NCI-H2029 treated with DMSO at 0.1 percent for 48 hours (cell line): ENCODE measurements at regions not wholly inside any gene's neighbourhood (a gene's known extent, or its start where the extent isn't known, plus 50 kb on each side); places are given as distances from the start of the nearest gene placed in this dataset.
"Not testable (repeated sequence)": the region's sequence is repeated elsewhere in the genome, so short reads cannot be mapped to it uniquely, and the experiment has no call there.

Experiments used
- DNase-seq: peaks from one replicate; lab custom pipeline; 2025; lab: John Stamatoyannopoulos, UW

DNA sequence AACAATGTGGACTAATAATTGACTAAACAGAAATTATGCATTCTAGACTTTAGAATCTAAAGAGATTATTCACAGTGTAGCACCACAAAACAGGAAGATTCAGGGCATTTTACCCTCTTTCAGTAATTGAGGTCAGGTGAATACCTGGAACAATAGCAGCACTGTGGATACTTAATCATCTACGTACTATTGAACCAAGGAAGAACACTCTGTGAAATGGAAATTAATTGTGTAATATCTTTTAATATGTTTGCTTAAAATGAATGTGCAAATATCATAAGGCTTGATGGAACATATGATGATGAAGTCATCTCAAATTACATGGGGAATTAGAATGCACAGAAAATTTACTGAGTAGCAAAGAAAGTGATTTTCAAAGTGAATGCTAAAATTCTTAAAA, 68.5 kb upstream of the MAP9 start:
- no peak for DNase-seq

DNA sequence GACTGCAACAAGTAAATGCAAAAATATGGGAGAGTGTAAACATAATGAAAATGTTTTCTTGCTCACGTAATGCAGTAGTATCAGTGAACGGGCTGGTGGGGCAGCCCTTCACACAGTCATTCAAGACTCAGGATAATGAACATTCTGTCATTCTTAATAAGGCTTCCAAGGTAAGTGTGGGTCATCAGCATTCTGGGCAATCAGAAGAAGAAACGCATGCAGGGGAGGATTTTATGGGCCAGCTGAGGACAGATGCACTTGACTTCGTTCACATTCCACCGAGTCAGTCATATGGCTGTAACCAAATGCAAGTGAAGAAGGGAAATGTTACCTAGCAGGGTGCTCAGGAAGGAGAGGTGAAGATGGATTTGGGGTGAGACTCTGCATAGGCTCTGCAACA, 68.0 kb upstream of the MAP9 start:
- DNase-seq: no peak

DNA sequence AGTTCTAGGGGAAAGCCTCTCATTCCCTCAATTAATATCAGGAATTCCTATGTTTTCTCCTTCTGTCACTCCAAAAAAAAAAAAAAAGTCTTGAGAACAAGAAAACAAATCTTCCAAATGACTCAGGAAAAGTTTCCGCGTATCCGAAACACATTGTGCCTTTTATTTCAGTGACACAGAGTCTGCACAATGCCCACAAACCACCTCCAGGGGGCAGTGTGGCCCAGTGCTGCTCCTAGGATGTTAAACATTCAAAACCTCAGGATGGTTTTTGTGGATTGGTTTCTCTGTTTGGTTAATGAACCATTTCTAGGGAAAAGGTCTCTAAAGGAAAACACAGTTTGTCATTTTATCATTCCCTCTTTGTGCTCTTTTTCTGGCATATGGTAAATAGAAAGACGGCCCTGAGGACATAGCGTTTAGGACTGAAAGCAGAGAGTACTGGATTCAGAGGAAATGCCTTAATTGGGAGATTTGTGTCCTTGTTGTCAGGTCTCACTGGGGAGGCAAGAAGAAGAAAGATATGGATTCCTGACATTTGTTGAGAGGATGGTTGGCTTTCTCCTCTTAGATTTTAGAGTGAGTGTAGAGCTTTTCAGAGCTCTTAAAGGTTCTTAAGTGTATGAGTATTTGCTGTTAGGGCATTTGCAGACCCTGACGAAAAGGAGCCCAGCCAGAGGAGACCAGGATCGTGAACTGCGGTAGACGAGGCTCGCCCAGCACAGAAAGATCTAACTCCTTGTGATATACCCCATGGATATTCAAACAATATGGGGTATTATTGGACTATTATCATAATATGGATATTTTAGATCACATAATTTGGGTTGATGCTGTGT, 65.7 kb upstream of the MAP9 start:
- DNase-seq: peak; percentile 17

DNA sequence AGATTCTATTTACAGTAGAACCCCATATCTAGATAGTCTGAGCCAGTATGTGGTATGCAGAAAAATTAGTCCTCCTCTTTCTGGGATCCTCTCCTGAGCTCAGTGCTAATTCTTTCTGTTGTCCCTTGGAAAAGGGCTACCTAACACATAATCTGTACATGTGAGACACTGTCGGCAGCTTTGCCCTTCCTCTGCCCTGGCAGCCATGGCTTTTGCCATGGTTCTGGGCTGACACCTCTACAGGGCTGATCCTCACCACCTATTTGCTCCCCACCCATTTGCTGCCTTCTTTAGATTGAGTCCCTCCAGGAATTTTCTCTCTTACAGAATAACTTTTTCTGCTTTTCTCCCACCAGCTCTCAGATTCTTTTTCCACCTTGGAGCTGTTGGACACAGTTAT, 64.7 kb upstream of the MAP9 start:
- DNase-seq: no peak

DNA sequence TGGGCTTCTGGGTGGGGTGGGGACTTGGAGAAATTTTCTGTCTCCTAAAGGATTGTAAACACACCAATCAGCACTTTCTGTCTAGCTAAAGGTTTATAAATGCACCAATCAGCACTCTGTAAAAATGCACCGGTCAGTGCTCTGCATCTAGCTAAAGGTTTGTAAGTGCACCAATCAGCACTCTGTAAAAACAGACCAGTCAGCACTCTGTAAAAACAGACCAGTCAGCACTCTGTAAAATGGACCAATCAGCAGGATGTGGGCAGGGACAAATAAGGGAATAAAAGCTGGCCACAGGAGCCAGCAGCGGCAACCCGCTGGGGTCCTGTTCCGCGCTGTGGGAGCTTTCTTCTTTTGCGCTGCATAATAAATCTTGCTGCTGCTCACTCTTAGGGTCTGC, 63.0 kb upstream of the MAP9 start:
- not testable (repeated sequence) for DNase-seq

DNA sequence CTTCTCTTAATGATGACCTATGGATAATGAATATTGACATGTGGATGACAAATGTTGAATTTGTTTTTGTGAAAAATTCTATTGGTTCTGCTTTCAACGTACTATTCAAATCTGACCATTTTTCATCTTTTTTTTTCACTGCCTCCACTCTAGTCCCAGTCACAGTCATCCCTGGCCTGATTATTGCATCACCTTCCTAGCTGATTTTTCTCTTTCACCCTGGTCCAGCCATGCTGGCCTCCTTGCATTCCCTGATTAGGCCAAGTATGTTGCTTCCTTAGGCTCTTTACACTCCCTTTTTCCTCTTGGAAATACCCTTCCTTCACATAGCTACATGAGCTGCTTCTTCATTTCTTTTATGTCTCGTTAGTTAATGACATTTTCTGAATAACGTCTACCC, 58.1 kb upstream of the MAP9 start:
- no peak for DNase-seq

DNA sequence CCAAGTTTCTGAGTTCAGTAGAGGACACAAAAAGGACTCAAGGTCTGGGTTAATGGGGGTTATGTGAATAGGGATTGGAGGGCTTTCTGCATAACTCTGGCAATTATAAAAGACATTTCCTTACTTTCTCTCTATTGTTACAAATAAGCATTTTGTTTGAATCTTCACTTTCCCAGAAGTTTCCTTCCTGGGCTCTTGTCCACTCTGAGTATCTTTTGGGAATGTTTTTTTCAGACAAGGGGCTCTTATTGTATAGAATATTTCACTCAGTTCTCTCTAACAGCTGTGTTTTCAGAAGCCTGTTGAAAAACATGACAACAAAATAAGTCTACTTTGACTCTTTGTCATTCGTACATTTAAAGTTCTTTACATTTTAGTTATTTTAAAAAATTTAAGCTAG, 57.6 kb upstream of the MAP9 start:
- no peak for DNase-seq

DNA sequence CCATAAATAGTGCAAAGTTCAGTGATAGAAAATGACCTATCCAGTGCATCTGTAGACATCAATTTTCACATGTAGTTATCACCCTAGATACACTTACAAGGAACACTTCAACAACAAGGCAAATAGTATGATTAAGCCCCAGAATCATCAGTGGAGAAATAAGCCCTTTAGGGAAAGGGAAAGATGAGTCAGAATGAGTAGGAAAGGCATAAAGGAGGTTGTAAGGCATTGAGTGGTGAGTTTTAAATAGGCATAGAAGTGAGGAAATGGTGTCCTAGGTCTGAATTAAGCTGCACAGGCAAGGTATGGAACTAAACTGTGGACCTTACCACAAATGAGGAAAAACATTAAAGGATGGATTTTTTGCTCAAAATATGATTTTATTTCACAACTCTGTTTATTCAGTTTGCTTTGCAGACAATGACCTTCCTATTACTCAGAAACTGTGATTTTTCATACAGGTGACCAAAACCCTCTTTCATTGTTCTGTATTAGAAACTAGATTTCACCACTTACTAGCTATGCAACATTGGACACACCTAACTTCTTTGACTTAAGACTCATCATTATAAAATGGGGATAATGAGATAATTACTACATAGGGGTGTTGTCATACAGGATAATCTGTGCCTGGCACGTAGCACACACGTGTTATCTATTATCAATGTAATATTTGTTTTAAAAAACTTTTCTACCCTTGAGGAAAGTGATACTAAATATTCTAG, 57.0 kb upstream of the MAP9 start:
- no peak for DNase-seq

DNA sequence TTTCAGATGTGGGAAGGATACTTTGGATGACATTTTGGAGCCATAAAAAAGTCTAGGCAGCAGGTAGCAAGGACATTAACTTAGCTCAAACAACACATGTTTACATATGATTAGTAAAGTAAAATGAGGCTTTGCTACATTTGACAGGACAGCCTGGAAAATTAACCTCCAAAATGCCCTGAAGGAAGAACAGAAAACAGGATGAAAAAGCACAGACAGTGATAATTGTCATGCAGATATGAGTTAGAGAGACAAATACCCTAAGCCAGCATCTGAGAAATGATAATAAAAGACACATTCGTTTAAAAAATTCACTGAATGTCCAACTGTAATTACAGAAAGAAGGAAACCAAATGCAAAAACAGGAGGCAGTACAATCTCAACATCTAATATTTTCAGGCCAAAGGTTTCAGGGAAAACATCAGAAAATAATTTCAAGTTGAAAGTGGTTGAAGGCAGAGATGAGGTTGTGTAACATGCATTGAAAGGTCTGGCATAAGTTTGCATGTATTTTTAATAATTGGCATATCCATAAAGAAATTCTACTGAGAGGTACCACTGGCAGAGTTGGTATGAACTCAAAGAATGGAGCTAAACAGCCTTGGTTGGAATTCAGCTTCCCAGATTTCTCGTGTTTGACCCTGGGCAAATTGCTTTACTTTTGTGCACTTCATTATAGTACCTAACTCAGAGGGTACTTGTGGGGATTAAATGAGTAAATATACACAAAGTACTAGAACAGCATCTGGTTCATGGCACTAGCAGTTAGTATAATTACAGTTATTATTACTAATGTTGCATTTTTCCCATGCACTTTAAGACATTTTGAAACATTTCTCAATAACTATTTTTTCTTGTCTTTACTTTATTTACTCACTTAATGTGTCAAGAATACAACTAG, 54.4 kb upstream of the MAP9 start:
- no peak for DNase-seq

DNA sequence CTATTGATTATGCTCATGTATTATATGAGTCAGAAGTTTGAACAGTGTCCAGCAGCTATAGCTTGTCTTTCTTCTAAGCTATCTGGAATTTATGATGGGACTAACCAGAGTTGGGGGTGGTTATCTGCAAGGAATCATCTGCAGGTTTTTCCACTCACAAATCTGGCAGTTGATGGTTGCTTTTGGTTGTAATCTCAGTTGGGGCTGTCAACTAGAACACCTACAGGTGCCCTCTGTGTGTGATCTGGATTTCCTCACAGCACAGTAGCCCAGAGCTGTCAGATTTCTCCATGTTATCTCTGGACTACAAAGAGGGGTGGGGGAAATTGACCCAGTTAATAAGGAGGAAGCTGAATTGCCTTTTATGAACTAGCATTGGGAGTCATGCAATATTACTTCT, 51.4 kb upstream of the MAP9 start:
- no peak for DNase-seq

DNA sequence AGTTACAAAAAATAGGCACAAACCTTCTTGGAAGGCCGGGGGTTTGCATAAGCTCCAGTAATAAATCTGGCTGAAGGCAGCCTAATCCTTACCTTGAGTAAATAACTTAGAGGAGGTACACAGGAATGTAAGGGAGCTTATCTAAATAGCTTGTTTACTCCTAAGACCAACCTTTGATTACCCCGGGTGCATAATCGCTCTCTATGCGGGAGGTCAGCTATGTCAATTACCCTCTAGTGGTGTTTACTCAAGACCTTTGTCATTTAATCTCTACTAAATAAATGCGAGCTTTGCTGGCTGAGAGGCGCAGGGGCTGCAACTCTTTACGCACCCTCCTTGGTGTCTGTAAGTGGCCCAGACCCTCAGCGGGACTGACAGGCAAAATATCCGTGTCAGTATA, 50.2 kb upstream of the MAP9 start:
- DNase-seq: no peak
